IPS-18c (cell line): ENCODE measurements at regions not wholly inside any gene's neighbourhood (a gene's known extent, or its start where the extent isn't known, plus 50 kb on each side); places are given as distances from the start of the nearest gene placed in this dataset.
"Not testable (repeated sequence)": the region's sequence is repeated elsewhere in the genome, so short reads cannot be mapped to it uniquely, and the experiment has no call there.

ENCODE experiments used
- H3K4me3 ChIP-seq: 2 replicates; pipeline ENCODE4 v1.7.0; 2013; ENCODE audit warnings: low read depth, mild to moderate bottlenecking, low read length, moderate library complexity; ENCODE audit not compliant: insufficient read depth
- H3K9me3 ChIP-seq: one replicate; pipeline ENCODE4 v1.6.1; 2013; ENCODE audit warnings: mild to moderate bottlenecking, low read length, moderate library complexity; ENCODE audit not compliant: control insufficient read depth, insufficient read depth

- H3K9me3 ChIP-seq, result no peaks in the 10 kb centered on the region
Observed at GRCh38 chr6:37580176-37580955, 80.7 kb upstream of the CCDC167 start.

DNA sequence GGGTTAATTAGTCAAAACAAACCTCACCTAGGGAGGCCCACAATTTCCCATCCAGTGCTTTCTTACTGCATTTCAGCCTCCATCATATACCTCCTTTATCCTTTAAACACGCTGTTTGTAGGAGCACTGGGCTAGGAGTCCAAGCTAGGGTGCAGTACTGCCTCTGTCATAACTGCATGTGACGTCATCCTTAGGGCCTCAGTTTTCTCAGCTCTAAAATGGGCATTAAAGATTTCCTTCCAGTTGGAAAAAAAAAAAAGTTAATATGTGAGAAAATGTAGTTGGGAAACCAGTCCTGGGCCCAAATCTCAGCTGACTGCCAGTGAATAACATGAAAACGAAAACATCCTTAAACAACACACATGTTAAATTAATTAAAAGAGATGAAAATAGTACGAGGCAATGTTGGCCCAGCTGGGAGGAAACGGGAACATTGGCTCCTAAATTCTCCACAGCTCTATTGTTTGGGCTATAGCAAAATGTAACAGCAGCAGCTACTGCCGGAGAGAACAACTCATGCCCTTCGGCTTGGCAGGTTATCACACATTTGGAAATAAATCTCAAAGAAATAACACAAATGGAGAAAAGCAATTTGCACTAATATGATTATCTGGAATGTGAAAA, 79.9 kb upstream of the CCDC167 start:
- Histone ChIP-seq H3K9me3 (no peaks in the 10 kb centered on the region), H3K4me3 (no peak overlapping the region)

More at GRCh38 chr6:37580176-37580955, 80.7 kb upstream of the CCDC167 start:
- H3K4me3 ChIP-seq, result no peak overlapping the region

- no peaks in the 10 kb centered on the region for H3K9me3 ChIP-seq
- H3K4me3 ChIP-seq, result no peak overlapping the region
Observed at GRCh38 chr6:37578104-37578503, 78.4 kb upstream of the CCDC167 start.

GRCh38 chr6:37576336-37576737, 76.6 kb upstream of the CCDC167 start:
- Histone ChIP-seq H3K9me3 (no peaks in the 10 kb centered on the region), H3K4me3 (no peak overlapping the region)

DNA sequence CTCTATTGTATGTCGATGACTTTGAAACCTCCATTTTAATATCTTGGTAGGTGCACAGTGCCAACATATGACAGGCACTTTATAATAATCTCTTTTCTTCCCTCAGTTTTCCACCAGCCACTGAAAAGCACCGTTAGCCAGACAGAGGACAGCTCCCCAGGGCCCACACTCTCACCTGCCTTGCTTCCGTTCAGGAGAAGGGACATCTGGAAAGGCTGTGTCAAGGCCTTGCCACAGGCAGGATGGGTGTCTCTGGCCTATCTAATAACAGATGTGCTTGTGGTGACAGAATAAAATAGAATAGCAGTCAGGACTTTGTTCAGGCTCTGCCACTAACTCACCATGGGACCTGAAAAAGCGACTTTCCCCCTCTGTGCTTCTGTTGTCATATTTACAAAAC, 75.5 kb upstream of the CCDC167 start:
- no peaks in the 10 kb centered on the region for H3K9me3 ChIP-seq
- H3K4me3 ChIP-seq, result no peak overlapping the region

DNA sequence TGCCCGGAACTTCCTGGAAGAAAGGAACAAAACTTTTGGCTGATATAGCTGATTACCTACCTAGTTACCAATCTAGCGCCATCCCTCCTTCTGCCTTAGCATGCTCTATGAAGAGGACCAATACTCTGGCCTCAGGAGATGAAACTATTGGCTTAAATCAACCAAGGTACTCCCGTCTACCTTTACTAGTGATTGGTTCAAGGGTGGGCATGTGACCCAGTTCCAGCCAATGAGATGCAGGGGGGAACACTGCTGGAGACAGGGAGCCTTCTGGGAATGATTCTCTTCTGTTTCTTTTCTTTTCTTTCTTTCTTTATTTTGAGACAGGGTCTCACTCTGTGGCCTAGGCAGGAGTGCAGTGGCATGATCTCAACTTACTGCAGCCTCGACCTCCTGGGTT, 72.6 kb upstream of the CCDC167 start:
- no peak overlapping the region for H3K4me3 ChIP-seq
- H3K9me3 ChIP-seq, result no peaks in the 10 kb centered on the region

DNA sequence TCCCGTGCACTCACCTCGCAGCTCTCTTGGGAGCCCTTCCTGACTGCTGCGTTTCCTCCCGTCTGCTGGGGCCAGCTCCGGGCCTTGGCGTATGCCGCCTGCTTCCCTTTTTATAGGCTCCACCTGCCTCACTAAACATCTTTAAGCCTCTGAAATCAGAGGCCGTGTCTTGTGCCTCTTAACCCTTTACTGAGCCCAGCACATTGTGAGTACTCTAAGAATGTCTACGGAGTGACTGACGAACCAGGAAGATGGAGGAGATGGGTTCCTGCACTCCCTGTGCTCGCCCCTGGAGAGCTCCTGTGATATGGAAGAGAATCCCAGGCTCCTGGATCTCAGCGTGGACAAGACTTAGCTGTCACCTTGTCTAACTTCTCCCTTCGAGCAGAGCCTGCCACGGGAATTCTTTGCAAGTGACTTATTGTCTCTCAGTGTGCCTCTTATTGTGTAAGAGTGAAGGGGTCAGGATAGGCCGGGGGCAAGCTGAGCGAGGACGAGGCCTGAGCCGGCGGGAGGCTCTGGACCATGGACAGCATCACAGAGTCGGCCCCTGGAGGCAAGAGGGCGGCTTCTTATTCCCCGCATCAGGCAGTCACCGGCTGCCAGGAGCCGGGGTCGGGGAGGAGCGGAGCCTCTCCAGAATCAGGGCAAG, 70.9 kb upstream of the CCDC167 start:
- no peak overlapping the region for H3K4me3 ChIP-seq

DNA sequence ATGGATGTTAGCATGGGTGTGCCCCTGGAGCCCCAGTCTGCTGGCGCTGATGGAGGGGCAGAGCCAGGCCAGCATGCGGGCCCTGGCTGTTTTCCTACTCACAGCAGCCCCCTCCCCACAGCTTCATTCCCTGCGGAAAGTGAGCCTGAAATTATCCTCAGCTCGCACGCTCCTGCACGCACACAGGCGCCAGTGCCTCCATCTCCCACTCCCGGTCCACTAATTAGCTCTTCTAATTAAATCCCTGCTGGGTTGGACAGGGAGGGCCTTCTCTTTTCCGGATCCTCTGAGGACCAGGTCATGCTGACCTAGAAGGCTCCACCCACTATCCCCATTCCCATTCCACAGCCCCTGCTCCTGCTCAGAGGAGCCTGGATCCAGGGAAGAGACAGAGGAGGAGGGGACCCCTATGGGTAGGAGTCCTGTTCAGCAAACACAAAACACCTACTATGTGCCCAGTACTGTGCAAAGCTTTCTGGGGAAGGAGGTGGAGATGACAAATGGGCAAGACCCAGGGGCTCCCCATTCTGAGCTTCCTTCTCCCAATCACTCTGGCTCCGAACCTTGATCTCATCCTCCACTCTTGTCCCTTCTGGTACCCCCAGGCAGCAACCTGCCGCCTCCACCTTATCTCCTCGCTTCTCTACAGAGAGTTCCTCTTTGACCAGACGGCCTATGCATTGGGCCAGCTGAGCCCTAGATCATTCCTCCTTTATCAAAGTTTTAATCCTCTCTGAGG, 70.2 kb upstream of the CCDC167 start:
- no peaks in the 10 kb centered on the region for H3K9me3 ChIP-seq
- H3K4me3 ChIP-seq, result no peak overlapping the region

More for the DNA sequence above, 70.9 kb upstream of the CCDC167 start:
- no peaks in the 10 kb centered on the region for H3K9me3 ChIP-seq

GRCh38 chr6:37569317-37569716, 69.6 kb upstream of the CCDC167 start:
- no peaks in the 10 kb centered on the region for H3K9me3 ChIP-seq

DNA sequence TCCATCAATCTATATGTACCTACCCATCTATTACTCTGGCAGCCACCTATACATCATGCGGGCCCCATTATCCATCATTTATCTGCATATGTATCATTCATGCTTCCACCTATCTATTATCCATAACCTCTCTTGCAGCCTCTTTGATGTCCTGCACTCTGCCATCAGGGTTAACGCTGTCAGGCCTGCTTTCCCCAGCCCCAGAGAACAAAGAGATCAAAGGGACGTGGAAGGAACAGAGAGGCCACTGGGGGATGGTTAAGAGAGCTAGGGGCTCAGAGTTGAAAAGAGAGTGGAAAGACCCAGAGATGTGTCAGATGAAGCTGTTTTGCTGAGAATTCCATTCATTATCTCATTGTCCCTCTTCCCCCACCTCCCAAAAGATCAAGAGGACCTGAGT, 67.3 kb upstream of the CCDC167 start:
- Histone ChIP-seq H3K4me3 (no peak overlapping the region), H3K9me3 (no peaks in the 10 kb centered on the region)

More at GRCh38 chr6:37569317-37569716, 69.6 kb upstream of the CCDC167 start:
- no peak overlapping the region for H3K4me3 ChIP-seq

GRCh38 chr6:37566111-37566949, 66.6 kb upstream of the CCDC167 start:
- Histone ChIP-seq H3K4me3 (peak overlapping the region; percentile 56), H3K9me3 (no peaks in the 10 kb centered on the region)

DNA sequence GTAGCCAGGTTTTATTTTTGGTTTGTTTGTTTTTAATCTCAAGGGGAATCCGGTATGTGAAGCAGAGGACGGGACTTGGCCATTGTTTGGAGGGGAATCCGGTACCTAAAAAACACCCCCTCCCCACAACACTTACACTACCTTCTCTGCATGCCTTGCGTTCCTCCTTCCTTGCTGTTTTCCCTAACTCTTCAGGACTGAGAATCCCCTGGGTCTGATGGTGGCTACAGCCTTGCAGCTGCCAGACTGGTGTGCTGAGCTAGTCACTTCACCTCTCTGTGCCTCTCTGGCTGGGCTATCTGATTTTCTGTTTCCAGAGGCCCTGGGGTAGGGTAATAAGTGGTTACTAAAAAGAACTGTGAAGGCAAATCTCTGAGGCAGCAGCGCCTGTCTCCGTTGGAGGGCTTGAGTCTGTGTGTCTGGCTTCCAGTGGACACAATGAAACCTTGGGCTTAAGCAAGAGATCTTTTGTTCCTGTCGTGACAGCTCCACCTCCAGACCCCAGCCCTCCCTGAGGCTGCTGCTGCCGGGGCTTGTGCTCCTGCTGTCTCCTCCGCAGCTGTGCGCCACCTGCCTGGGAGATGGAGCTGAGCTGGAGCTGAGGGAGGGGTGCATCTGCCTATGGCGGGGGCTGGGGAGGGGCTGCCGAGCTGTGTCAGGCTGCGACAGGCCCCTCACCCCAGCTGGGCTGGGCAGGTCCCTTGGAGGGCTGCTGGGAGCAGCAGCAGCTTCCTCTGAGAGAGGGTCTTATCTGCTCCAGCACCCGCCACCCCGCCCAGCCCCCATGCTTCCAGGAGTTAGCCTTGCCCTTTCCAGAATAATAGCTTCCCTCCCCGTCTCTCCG, 65.8 kb upstream of the CCDC167 start:
- peak overlapping the region; percentile 56 for H3K4me3 ChIP-seq

GRCh38 chr6:37562926-37563288, 63.2 kb upstream of the CCDC167 start:
- H3K9me3 ChIP-seq, H3K4me3 ChIP-seq: not testable (repeated sequence)

More for the DNA sequence above, 65.8 kb upstream of the CCDC167 start:
- no peaks in the 10 kb centered on the region for H3K9me3 ChIP-seq

- Histone ChIP-seq H3K9me3 (no peaks in the 10 kb centered on the region), H3K4me3 (no peak overlapping the region)
Observed at GRCh38 chr6:37561361-37561760, 61.7 kb upstream of the CCDC167 start.

DNA sequence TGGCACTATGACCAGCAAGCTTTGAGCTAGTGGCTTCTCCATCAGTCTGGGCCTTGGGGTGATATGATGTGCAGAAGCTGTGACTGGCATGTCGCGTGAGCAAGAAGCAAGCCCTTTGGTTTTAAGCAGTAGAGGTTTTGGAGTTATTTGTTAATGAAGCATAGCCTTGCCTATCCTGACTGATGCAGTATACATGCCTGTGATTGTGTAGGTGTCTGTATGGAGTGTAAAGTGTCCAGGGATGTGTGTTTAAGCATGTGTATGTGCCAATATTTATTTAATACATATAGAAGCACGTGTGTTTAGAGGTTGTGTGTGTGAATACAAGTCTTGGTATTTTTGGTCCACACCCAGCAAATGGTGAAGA, 61.0 kb upstream of the CCDC167 start:
- Histone ChIP-seq H3K4me3 (no peak overlapping the region), H3K9me3 (no peaks in the 10 kb centered on the region)

- H3K4me3 ChIP-seq, result no peak overlapping the region
- no peaks in the 10 kb centered on the region for H3K9me3 ChIP-seq
Observed at GRCh38 chr6:37559501-37559900, 59.8 kb upstream of the CCDC167 start.
